Loucy (cell line): ENCODE measurements at regions not wholly inside any gene's neighbourhood (a gene's known extent, or its start where the extent isn't known, plus 50 kb on each side); places are given as distances from the start of the nearest gene placed in this dataset.

Source experiments
- H2AFZ ChIP-seq: fragments of 200-600 bp; sonication (generic); 2 replicates; pipeline ENCODE4 v1.6.0; 2016; ENCODE audit warnings: antibody characterized with exemption, mild to moderate bottlenecking, low read length, moderate library complexity
- H3F3A ChIP-seq: fragments of 200-600 bp; 2 replicates; pipeline ENCODE4 v1.6.0; 2016; ENCODE audit warnings: antibody characterized with exemption, low read depth, mild to moderate bottlenecking
- H3K27me3 ChIP-seq: fragments of 200-600 bp; sonication (generic); 2 replicates; pipeline ENCODE4 v1.6.1; 2014; ENCODE audit warnings: low read length, mild to moderate bottlenecking; ENCODE audit not compliant: insufficient read depth, poor library complexity, severe bottlenecking
- H3K36me3 ChIP-seq: fragments of 200-600 bp; sonication (generic); 2 replicates; pipeline ENCODE4 v1.6.1; 2016; ENCODE audit warnings: low read length; ENCODE audit not compliant: insufficient read depth
- H3K4me1 ChIP-seq: fragments of 200-600 bp; sonication (generic); 2 replicates; pipeline ENCODE4 v1.5.1; 2014; ENCODE audit warnings: low read length, mild to moderate bottlenecking; ENCODE audit not compliant: insufficient read depth, poor library complexity, severe bottlenecking
- H3K4me2 ChIP-seq: fragments of 200-600 bp; sonication (generic); 2 replicates; pipeline ENCODE4 v1.6.0; 2014; ENCODE audit warnings: antibody characterized with exemption, low read length, low read depth, mild to moderate bottlenecking; ENCODE audit not compliant: poor library complexity, severe bottlenecking
- H3K4me3 ChIP-seq: fragments of 200-600 bp; sonication (generic); 2 replicates; pipeline ENCODE4 v1.5.1; 2014; ENCODE audit warnings: low read length, mild to moderate bottlenecking, mixed read lengths; ENCODE audit not compliant: poor library complexity, severe bottlenecking
- H3K79me2 ChIP-seq: fragments of 200-600 bp; sonication (generic); 2 replicates; pipeline ENCODE4 v1.6.1; 2014; ENCODE audit warnings: low read length; ENCODE audit not compliant: insufficient read depth
- H3K9ac ChIP-seq: fragments of 200-600 bp; sonication (generic); 2 replicates; pipeline ENCODE4 v1.6.0; 2014; ENCODE audit warnings: mild to moderate bottlenecking, low read depth, low read length, moderate library complexity; ENCODE audit not compliant: poor library complexity, severe bottlenecking
- H3K9me2 ChIP-seq: fragments of 200-600 bp; sonication (generic); replicated peaks from 2 replicates; pipeline ENCODE4 v1.6.1; 2016; ENCODE audit warnings: low read depth, low read length, mixed read lengths
- H3K9me3 ChIP-seq: fragments of 200-600 bp; sonication (generic); 2 replicates; pipeline ENCODE4 v1.6.1; 2014; ENCODE audit warnings: mild to moderate bottlenecking, antibody characterized with exemption, low read length, low read depth; ENCODE audit not compliant: insufficient read depth
- H4K20me1 ChIP-seq: fragments of 200-600 bp; sonication (generic); 2 replicates; pipeline ENCODE4 v1.6.0; 2014; ENCODE audit warnings: antibody characterized with exemption, low read length, mild to moderate bottlenecking; ENCODE audit not compliant: insufficient read depth, poor library complexity, severe bottlenecking
- CTCF ChIP-seq: fragments of 200-600 bp; sonication (generic); conservative IDR thresholded peaks from 2 replicates; pipeline ENCODE4 v1.5.1; 2014; ENCODE audit warnings: mild to moderate bottlenecking, antibody characterized with exemption, low read length
- EZH2phosphoT487 ChIP-seq: fragments of 200-600 bp; IDR thresholded peaks from 2 replicates; pipeline ENCODE4 v1.6.1; 2018; ENCODE audit warnings: antibody characterized with exemption, mild to moderate bottlenecking, moderate library complexity, borderline replicate concordance

GRCh38 chr6:113694278-113695077 is 162.7 kb upstream of the MARCKS start:
- Histone ChIP-seq H4K20me1 (no peaks in the 10 kb centered on the region), H3K9me3 (no peaks in the 10 kb centered on the region), H3K36me3 (no peaks in the 10 kb centered on the region), H3K79me2 (no peaks in the 10 kb centered on the region), H3F3A (no peaks in the 10 kb centered on the region), H3K4me2 (no peak overlapping the region), H3K4me1 (no peaks in the 10 kb centered on the region), H3K4me3 (no peak overlapping the region), H3K9me2 (no peaks in the 10 kb centered on the region), H3K9ac (no peak overlapping the region), H3K27me3 (no peaks in the 10 kb centered on the region), H2AFZ (no peak overlapping the region)
- no peak for TF ChIP-seq EZH2phosphoT487
- no peak for TF ChIP-seq CTCF

DNA sequence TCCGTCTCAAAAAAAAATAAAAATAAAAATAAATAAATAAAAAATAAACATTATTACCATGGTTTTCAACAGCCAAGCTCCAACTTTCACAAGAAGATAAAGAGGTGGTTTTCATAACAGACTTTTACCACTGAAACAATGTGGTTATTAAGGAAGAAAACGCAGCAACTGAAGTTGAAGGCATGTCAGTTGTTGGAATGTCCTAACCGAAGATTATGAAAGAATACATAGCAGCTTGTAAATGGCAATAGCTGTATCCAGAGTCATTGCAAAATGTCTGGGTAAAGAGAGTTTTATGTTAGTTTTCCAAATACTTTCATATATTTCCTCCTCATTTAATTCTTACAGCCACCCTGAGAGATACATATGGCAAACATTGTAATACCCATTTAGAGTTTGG is 161.6 kb upstream of the MARCKS start:
- Histone ChIP-seq H3K9me2 (no peaks in the 10 kb centered on the region), H3K9me3 (no peaks in the 10 kb centered on the region), H3K4me2 (no peak overlapping the region), H3K79me2 (no peaks in the 10 kb centered on the region), H3F3A (no peaks in the 10 kb centered on the region), H3K4me3 (no peak overlapping the region), H3K4me1 (no peaks in the 10 kb centered on the region), H2AFZ (no peak overlapping the region), H3K9ac (no peak overlapping the region), H3K27me3 (no peaks in the 10 kb centered on the region), H4K20me1 (no peaks in the 10 kb centered on the region), H3K36me3 (no peaks in the 10 kb centered on the region)
- TF ChIP-seq CTCF (no peak), EZH2phosphoT487 (no peak)

DNA sequence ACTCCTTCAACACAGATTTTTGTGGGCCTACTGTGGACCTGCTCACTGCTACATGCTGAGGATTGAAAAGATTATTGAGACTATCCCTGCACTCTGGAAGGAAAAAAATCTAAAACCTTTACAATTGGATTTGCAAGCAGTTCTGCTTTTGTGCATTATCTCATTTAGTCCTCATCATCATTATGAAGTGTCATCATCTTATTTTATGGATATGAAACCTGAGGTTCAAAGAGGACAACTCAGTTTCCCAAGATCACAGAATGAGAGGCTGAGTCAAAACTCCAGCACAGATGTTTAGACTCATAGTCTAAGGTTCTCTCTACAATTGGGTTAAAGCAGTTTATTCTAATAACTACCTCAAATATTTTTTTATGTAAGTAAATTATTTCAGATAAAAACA is 160.2 kb upstream of the MARCKS start:
- Histone ChIP-seq H3K9ac (no peak overlapping the region), H3K27me3 (no peaks in the 10 kb centered on the region), H3K4me3 (no peak overlapping the region), H3K4me1 (no peaks in the 10 kb centered on the region), H3K36me3 (no peaks in the 10 kb centered on the region), H3K9me3 (no peaks in the 10 kb centered on the region), H3K9me2 (no peaks in the 10 kb centered on the region), H3K79me2 (no peaks in the 10 kb centered on the region), H3K4me2 (no peak overlapping the region), H3F3A (no peaks in the 10 kb centered on the region), H4K20me1 (no peaks in the 10 kb centered on the region), H2AFZ (no peak overlapping the region)
- TF ChIP-seq EZH2phosphoT487 = no peak
- TF ChIP-seq CTCF = no peak
